Bronchial epithelial cell (primary cell): ENCODE measurements at regions not wholly inside any gene's neighbourhood (a gene's known extent, or its start where the extent isn't known, plus 50 kb on each side); places are given as distances from the start of the nearest gene placed in this dataset.

Source experiments
- DNase-seq: peaks from one replicate; pipeline ENCODE4 v3.0.0-alpha.2; 2010; ENCODE audit warnings: low read depth
- FAIRE-seq: peaks from 2 replicates; lab custom pipeline; 2011; peaks lifted over from hg19 to GRCh38; lab: Jason Lieb, UNC
- H3K27me3 ChIP-seq: 2 replicates; pipeline ENCODE4 v1.5.1; 2011; ENCODE audit warnings: low read length; ENCODE audit not compliant: control insufficient read depth, insufficient read depth
- H3K36me3 ChIP-seq: 2 replicates; pipeline ENCODE4 v1.5.1; 2011; ENCODE audit warnings: low read length; ENCODE audit not compliant: control insufficient read depth, insufficient read depth
- H3K4me3 ChIP-seq: 2 replicates; pipeline ENCODE4 v1.5.1; 2011; ENCODE audit warnings: mild to moderate bottlenecking, low read depth, low read length, control low read depth
- TF ChIP-seq, protein P1 (sequence below): IDR thresholded peaks from 2 replicates; pipeline ENCODE4 v1.5.1; 2011; ENCODE audit warnings: mild to moderate bottlenecking, moderate library complexity, low read length, control low read depth, inconsistent platforms; ENCODE audit not compliant: insufficient read depth, severe bottlenecking

GRCh38 chr3:127100459-127101410 lies 92.2 kb upstream of the PRR23E start:
- H3K36me3 ChIP-seq, result no peaks in the 10 kb centered on the region
- TF ChIP-seq, protein P1, sequence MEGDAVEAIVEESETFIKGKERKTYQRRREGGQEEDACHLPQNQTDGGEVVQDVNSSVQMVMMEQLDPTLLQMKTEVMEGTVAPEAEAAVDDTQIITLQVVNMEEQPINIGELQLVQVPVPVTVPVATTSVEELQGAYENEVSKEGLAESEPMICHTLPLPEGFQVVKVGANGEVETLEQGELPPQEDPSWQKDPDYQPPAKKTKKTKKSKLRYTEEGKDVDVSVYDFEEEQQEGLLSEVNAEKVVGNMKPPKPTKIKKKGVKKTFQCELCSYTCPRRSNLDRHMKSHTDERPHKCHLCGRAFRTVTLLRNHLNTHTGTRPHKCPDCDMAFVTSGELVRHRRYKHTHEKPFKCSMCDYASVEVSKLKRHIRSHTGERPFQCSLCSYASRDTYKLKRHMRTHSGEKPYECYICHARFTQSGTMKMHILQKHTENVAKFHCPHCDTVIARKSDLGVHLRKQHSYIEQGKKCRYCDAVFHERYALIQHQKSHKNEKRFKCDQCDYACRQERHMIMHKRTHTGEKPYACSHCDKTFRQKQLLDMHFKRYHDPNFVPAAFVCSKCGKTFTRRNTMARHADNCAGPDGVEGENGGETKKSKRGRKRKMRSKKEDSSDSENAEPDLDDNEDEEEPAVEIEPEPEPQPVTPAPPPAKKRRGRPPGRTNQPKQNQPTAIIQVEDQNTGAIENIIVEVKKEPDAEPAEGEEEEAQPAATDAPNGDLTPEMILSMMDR, result no peak
- no peak for FAIRE-seq

GRCh38 chr3:127101411-127102187 lies 91.3 kb upstream of the PRR23E start:
- TF ChIP-seq, protein P1, result no peak
- Histone ChIP-seq H3K36me3 (no peaks in the 10 kb centered on the region), H3K4me3 (no peak overlapping the region), H3K27me3 (no peaks in the 10 kb centered on the region)
- FAIRE-seq (no peak), DNase-seq (no peak)

More at GRCh38 chr3:127100459-127101410, 92.2 kb upstream of the PRR23E start:
- no peak overlapping the region for H3K4me3 ChIP-seq
- DNase-seq, result no peak
- H3K27me3 ChIP-seq, result no peaks in the 10 kb centered on the region

DNA sequence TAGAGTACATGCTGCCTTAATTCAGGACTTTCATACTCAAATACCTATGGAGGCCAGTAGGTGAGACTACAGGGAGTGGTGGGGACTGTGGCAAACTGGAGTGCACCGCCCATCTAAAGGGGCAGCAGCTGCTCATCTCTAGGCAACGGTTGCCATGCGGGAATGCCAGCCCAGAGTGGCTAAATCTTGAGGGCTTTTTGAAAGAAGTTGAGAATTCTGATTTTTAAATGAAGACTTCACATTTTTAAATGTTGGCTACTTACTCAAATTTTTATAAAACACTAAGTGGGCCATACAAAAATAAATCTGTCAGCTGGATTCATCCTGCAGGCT lies 90.8 kb upstream of the PRR23E start:
- DNase-seq (no peak), FAIRE-seq (no peak)
- TF ChIP-seq, protein P1, result no peak
- H3K27me3 ChIP-seq, result no peaks in the 10 kb centered on the region
- H3K36me3 ChIP-seq, result no peaks in the 10 kb centered on the region
- H3K4me3 ChIP-seq, result no peak overlapping the region

DNA sequence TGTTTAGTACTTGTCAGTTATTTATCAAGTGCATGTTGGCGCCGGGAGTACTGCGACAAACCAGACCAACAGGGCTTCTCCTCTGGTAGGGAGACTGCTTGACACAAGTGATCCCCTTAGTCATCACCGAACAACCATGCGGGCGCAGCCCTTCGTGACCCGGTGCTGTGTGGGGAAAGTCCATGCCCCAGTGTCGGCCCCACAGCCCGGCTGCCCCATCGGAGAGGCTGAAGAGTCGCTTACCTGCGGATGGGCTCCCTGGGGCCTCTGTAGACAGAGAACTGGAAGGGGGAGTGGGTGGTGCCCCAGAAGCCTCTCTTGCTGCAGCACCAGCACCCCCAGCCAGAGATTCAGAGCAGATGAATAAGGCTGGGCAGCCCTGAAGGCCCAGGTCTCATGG lies 90.3 kb upstream of the PRR23E start:
- no peaks in the 10 kb centered on the region for H3K27me3 ChIP-seq
- FAIRE-seq, result no peak
- TF ChIP-seq, protein P1, result no peak
- H3K4me3 ChIP-seq, result no peak overlapping the region
- no peak for DNase-seq
- no peaks in the 10 kb centered on the region for H3K36me3 ChIP-seq

DNA sequence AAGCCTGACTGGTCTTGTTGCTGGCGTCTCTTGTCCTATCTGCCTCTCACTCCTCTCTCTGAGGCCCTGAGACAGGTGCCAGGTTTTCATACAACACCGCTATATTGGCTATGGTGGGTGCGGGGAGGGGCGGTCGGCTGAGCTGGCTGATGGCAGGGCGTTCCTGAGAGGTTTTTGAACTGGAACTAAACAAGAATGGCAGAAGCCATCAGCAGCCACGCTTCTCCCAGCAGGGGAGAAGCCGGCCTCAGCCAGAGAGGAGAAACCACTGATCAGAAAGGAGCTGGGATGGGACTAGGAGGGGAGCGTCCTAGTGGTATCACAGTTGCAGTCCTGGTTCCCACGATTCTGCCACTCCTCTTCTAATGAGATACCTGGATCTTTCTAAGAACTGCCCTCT lies 89.9 kb upstream of the PRR23E start:
- Histone ChIP-seq H3K4me3 (no peak overlapping the region), H3K36me3 (no peaks in the 10 kb centered on the region), H3K27me3 (no peaks in the 10 kb centered on the region)
- no peak for FAIRE-seq
- no peak for DNase-seq
- TF ChIP-seq, protein P1, result no peak
